ENCODE measurements at regions not wholly inside any gene's neighbourhood (a gene's known extent, or its start where the extent isn't known, plus 50 kb on each side); places are given as distances from the start of the nearest gene placed in this dataset.

GRCh38 chr21:24730661-24731060 is 876.6 kb downstream of the MRPL39 start:
- no peaks in the 10 kb centered on the region for H3K27me3 Mint-ChIP-seq (ENCODE audit: low read depth)
- no peak overlapping the region for H3K4me3 Mint-ChIP-seq
- no peak overlapping the region for H3K27ac Mint-ChIP-seq
- H3K36me3 Mint-ChIP-seq: no peaks in the 10 kb centered on the region
- no peak for TF ChIP-seq CTCF (IDR thresholded peaks at IDR 0.05; ENCODE audit: unreplicated experiment)
- peaks cover 19% of the 10 kb centered on the region for H3K9me3 Mint-ChIP-seq
- DNase-seq (ENCODE audit: low spot score in 2 of 2, unreplicated experiment in 2 of 2): no peak
- H3K4me1 Mint-ChIP-seq: no peaks in the 10 kb centered on the region

- Mint-ChIP-seq H3K4me3 (no peak overlapping the region), H3K27me3 (ENCODE audit: low read depth) (no peaks in the 10 kb centered on the region), H3K4me1 (no peaks in the 10 kb centered on the region), H3K9me3 (peaks cover 24% of the 10 kb centered on the region), H3K27ac (no peak overlapping the region), H3K36me3 (no peaks in the 10 kb centered on the region)
- DNase-seq (ENCODE audit: low spot score in 2 of 2, unreplicated experiment in 2 of 2): no peak
- no peak for TF ChIP-seq CTCF (IDR thresholded peaks at IDR 0.05; ENCODE audit: unreplicated experiment)
These were observed 877.7 kb downstream of the MRPL39 start for GRCh38 chr21:24729568-24729967.

GRCh38 chr21:24727803-24728440 is 879.4 kb downstream of the MRPL39 start:
- no peak overlapping the region for H3K27ac Mint-ChIP-seq
- H3K4me1 Mint-ChIP-seq: no peaks in the 10 kb centered on the region
- no peaks in the 10 kb centered on the region for H3K36me3 Mint-ChIP-seq
- H3K9me3 Mint-ChIP-seq: peaks cover 19% of the 10 kb centered on the region
- no peak for DNase-seq (ENCODE audit: low spot score in 2 of 2, unreplicated experiment in 2 of 2)
- no peak for TF ChIP-seq CTCF (IDR thresholded peaks at IDR 0.05; ENCODE audit: unreplicated experiment)
- H3K27me3 Mint-ChIP-seq (ENCODE audit: low read depth): no peaks in the 10 kb centered on the region
- no peak overlapping the region for H3K4me3 Mint-ChIP-seq

GRCh38 chr21:24716281-24716918 is 890.9 kb downstream of the MRPL39 start:
- Mint-ChIP-seq H3K27me3 (ENCODE audit: low read depth) (no peaks in the 10 kb centered on the region), H3K4me1 (no peaks in the 10 kb centered on the region), H3K36me3 (no peaks in the 10 kb centered on the region), H3K4me3 (no peak overlapping the region), H3K27ac (no peak overlapping the region), H3K9me3 (peaks cover 8% of the 10 kb centered on the region)
- no peak for TF ChIP-seq CTCF (IDR thresholded peaks at IDR 0.05; ENCODE audit: unreplicated experiment)
- DNase-seq (ENCODE audit: low spot score in 2 of 2, unreplicated experiment in 2 of 2): no peak

GRCh38 chr21:24714646-24715200 is 892.6 kb downstream of the MRPL39 start:
- Mint-ChIP-seq H3K9me3 (peaks cover 6% of the 10 kb centered on the region), H3K27me3 (ENCODE audit: low read depth) (no peaks in the 10 kb centered on the region), H3K27ac (no peak overlapping the region), H3K4me1 (no peaks in the 10 kb centered on the region), H3K4me3 (no peak overlapping the region), H3K36me3 (no peaks in the 10 kb centered on the region)
- no peak for TF ChIP-seq CTCF (IDR thresholded peaks at IDR 0.05; ENCODE audit: unreplicated experiment)
- DNase-seq (ENCODE audit: low spot score in 2 of 2, unreplicated experiment in 2 of 2): no peak

Measured in mesothelial cell of epicardium (in vitro differentiated cells).